SK-N-SH (cell line): ENCODE measurements at regions not wholly inside any gene's neighbourhood (a gene's known extent, or its start where the extent isn't known, plus 50 kb on each side); places are given as distances from the start of the nearest gene placed in this dataset.

Source experiments
- small RNA-seq, 7 experiments: library from RNA; depleted of rRNA; stranded (forward); fragments of <200 nt; gene quantifications; one replicate each; pipeline ENCODE3, GENCODE V24; 2012

Small RNAs in the stretch of these regions (small RNA-seq; reads per million reads assigned to genes)
- gene RF00096, result 0 reads per million in 7 experiments
